DND-41 (cell line): ENCODE measurements at regions not wholly inside any gene's neighbourhood (a gene's known extent, or its start where the extent isn't known, plus 50 kb on each side); places are given as distances from the start of the nearest gene placed in this dataset.

ENCODE experiments used
- EZH2 ChIP-seq: IDR thresholded peaks from 3 replicates; pipeline ENCODE4 v1.6.1; 2012; ENCODE audit warnings: borderline replicate concordance, low read depth, mild to moderate bottlenecking, moderate library complexity, low read length, inconsistent platforms; ENCODE audit not compliant: severe bottlenecking
- TF ChIP-seq, protein P1 (sequence below): IDR thresholded peaks from 2 replicates; pipeline ENCODE4 v1.5.1; 2012; ENCODE audit warnings: borderline replicate concordance, low read length, moderate library complexity, mild to moderate bottlenecking; ENCODE audit not compliant: poor library complexity, severe bottlenecking; ENCODE audit errors: extremely low read depth

DNA sequence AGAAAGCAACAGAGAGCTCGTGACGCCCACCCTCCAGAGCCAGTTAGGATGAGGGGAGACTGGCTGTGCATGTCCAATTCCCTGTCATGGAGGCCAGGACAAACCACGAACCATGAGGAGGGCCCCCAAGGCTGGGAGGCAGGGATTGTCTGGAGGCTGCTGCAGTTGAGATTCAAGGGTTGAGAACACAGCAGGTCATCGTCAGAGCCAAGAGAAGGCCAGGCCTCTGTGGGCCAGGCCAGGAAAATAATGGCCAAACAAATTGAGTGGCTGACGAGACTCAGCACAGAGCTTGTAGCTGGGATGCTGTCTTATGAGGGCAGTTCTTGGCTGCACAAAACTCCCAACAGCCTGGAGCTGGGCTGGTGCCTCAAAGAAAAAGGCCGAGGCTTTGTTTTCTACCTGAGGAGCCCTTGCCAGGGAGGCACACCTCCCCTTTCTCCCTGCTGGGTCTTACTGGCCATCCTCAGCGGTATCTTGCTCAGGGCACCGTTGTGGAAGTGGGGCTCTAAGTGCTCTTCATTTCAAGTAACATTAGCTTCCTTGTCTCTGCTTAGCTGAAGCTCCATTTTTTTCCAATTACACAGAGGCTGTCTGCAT lies 665.9 kb downstream of the BCL11B start:
- TF ChIP-seq, protein P1, sequence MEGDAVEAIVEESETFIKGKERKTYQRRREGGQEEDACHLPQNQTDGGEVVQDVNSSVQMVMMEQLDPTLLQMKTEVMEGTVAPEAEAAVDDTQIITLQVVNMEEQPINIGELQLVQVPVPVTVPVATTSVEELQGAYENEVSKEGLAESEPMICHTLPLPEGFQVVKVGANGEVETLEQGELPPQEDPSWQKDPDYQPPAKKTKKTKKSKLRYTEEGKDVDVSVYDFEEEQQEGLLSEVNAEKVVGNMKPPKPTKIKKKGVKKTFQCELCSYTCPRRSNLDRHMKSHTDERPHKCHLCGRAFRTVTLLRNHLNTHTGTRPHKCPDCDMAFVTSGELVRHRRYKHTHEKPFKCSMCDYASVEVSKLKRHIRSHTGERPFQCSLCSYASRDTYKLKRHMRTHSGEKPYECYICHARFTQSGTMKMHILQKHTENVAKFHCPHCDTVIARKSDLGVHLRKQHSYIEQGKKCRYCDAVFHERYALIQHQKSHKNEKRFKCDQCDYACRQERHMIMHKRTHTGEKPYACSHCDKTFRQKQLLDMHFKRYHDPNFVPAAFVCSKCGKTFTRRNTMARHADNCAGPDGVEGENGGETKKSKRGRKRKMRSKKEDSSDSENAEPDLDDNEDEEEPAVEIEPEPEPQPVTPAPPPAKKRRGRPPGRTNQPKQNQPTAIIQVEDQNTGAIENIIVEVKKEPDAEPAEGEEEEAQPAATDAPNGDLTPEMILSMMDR, result no peak
- TF ChIP-seq EZH2, result no peak
